ENCODE measurements at regions not wholly inside any gene's neighbourhood (a gene's known extent, or its start where the extent isn't known, plus 50 kb on each side); places are given as distances from the start of the nearest gene placed in this dataset.

GRCh38 chr2:128818248-128818647 is 499.6 kb upstream of the HS6ST1 start:
- Histone ChIP-seq H2AFZ (ENCODE audit: low read length) (no peak overlapping the region), H3K27me3 (ENCODE audit: control insufficient read depth, insufficient read depth, low read length) (no peaks in the 10 kb centered on the region), H4K20me1 (ENCODE audit: control insufficient read depth, extremely low read depth, insufficient read depth, low read length) (no peaks in the 10 kb centered on the region), H3K36me3 (ENCODE audit: control insufficient read depth, insufficient read depth, low read length) (no peaks in the 10 kb centered on the region), H3K9me3 (ENCODE audit: control insufficient read depth, insufficient read depth, low read depth, low read length) (no peaks in the 10 kb centered on the region), H3K9ac (ENCODE audit: insufficient read depth, low read length) (no peak overlapping the region), H3K27ac (ENCODE audit: insufficient read depth, low read length) (no peak overlapping the region), H3K79me2 (ENCODE audit: control insufficient read depth, insufficient read depth, low read length) (no peaks in the 10 kb centered on the region), H3K4me3 (replicated peaks in 1 of 4; ENCODE audit: control extremely low read depth in 1 of 4, insufficient read depth in 1 of 4, low read depth in 3 of 4, low read length in 4 of 4) (no peak overlapping the region), H3K4me1 (ENCODE audit: control insufficient read depth, extremely low read depth, insufficient read depth, low read length) (no peaks in the 10 kb centered on the region), H3K4me2 (ENCODE audit: extremely low read depth, insufficient read depth, low read length) (no peak overlapping the region)
- DNase-seq (ENCODE audit: low read depth in 2 of 2), result no peak
- TF ChIP-seq EZH2 (IDR thresholded peaks at IDR 0.05; ENCODE audit: low read length, missing control alignments) (no peak), CTCF (conservative IDR thresholded peaks at IDR 0.05 in 1 of 2, IDR thresholded peaks at IDR 0.05 in 1 of 2; ENCODE audit: low read depth in 1 of 2, low read length in 2 of 2) (no peak)

GRCh38 chr2:128818704-128819491 is 500.2 kb upstream of the HS6ST1 start:
- Histone ChIP-seq H3K27ac (ENCODE audit: insufficient read depth, low read length) (no peak overlapping the region), H3K9ac (ENCODE audit: insufficient read depth, low read length) (no peak overlapping the region), H3K4me1 (ENCODE audit: control insufficient read depth, extremely low read depth, insufficient read depth, low read length) (no peaks in the 10 kb centered on the region), H3K36me3 (ENCODE audit: control insufficient read depth, insufficient read depth, low read length) (no peaks in the 10 kb centered on the region), H3K4me2 (ENCODE audit: extremely low read depth, insufficient read depth, low read length) (no peak overlapping the region), H3K4me3 (replicated peaks in 1 of 4; ENCODE audit: control extremely low read depth in 1 of 4, insufficient read depth in 1 of 4, low read depth in 3 of 4, low read length in 4 of 4) (no peak overlapping the region), H3K27me3 (ENCODE audit: control insufficient read depth, insufficient read depth, low read length) (no peaks in the 10 kb centered on the region), H3K9me3 (ENCODE audit: control insufficient read depth, insufficient read depth, low read depth, low read length) (no peaks in the 10 kb centered on the region), H3K79me2 (ENCODE audit: control insufficient read depth, insufficient read depth, low read length) (no peaks in the 10 kb centered on the region), H4K20me1 (ENCODE audit: control insufficient read depth, extremely low read depth, insufficient read depth, low read length) (no peaks in the 10 kb centered on the region), H2AFZ (ENCODE audit: low read length) (no peak overlapping the region)
- TF ChIP-seq CTCF (conservative IDR thresholded peaks at IDR 0.05 in 1 of 2, IDR thresholded peaks at IDR 0.05 in 1 of 2; ENCODE audit: low read depth in 1 of 2, low read length in 2 of 2) (no peak), EZH2 (IDR thresholded peaks at IDR 0.05; ENCODE audit: low read length, missing control alignments) (no peak)
- no peak for DNase-seq (ENCODE audit: low read depth in 2 of 2)

- Histone ChIP-seq H3K4me3 (replicated peaks in 1 of 4; ENCODE audit: control extremely low read depth in 1 of 4, insufficient read depth in 1 of 4, low read depth in 3 of 4, low read length in 4 of 4) (no peak overlapping the region), H3K4me1 (ENCODE audit: control insufficient read depth, extremely low read depth, insufficient read depth, low read length) (no peaks in the 10 kb centered on the region), H3K79me2 (ENCODE audit: control insufficient read depth, insufficient read depth, low read length) (no peaks in the 10 kb centered on the region), H3K27ac (ENCODE audit: insufficient read depth, low read length) (no peak overlapping the region), H2AFZ (ENCODE audit: low read length) (no peak overlapping the region), H3K27me3 (ENCODE audit: control insufficient read depth, insufficient read depth, low read length) (no peaks in the 10 kb centered on the region), H4K20me1 (ENCODE audit: control insufficient read depth, extremely low read depth, insufficient read depth, low read length) (no peaks in the 10 kb centered on the region), H3K9ac (ENCODE audit: insufficient read depth, low read length) (no peak overlapping the region), H3K4me2 (ENCODE audit: extremely low read depth, insufficient read depth, low read length) (no peak overlapping the region), H3K9me3 (ENCODE audit: control insufficient read depth, insufficient read depth, low read depth, low read length) (no peaks in the 10 kb centered on the region), H3K36me3 (ENCODE audit: control insufficient read depth, insufficient read depth, low read length) (no peaks in the 10 kb centered on the region)
- DNase-seq (ENCODE audit: low read depth in 2 of 2), result no peak
- no peak for TF ChIP-seq EZH2 (IDR thresholded peaks at IDR 0.05; ENCODE audit: low read length, missing control alignments)
- no peak for TF ChIP-seq CTCF (conservative IDR thresholded peaks at IDR 0.05 in 1 of 2, IDR thresholded peaks at IDR 0.05 in 1 of 2; ENCODE audit: low read depth in 1 of 2, low read length in 2 of 2)
Measured at GRCh38 chr2:128820452-128820851, 501.8 kb upstream of the HS6ST1 start.
